Urinary bladder (tissue), 3 donors: ENCODE measurements at regions not wholly inside any gene's neighbourhood (a gene's known extent, or its start where the extent isn't known, plus 50 kb on each side); places are given as distances from the start of the nearest gene placed in this dataset.

Experiments
- DNase-seq: peaks from one replicate; pipeline ENCODE4 v3.0.0-alpha.2; 2015; ENCODE audit errors: extremely low spot score
- H3K27ac ChIP-seq: one replicate; pipeline ENCODE4 v1.5.1; 2013; ENCODE audit warnings: low read depth, mild to moderate bottlenecking, moderate library complexity
- H3K36me3 ChIP-seq: one replicate; pipeline ENCODE4 v1.6.1; 2013; ENCODE audit warnings: mild to moderate bottlenecking, moderate library complexity; ENCODE audit not compliant: insufficient read depth
- H3K4me1 ChIP-seq: one replicate; pipeline ENCODE4 v1.6.1; 2013; ENCODE audit warnings: mild to moderate bottlenecking, moderate library complexity; ENCODE audit not compliant: insufficient read depth
- H3K4me3 ChIP-seq: one replicate; pipeline ENCODE4 v1.5.1; 2013; ENCODE audit warnings: low read depth, low read length
- WGBS: extraction: QIAGEN DNeasy Blood & Tissue Kit; methylation state at CpG from one replicate; pipeline ENCODE4 v1.1.7; 2013; 5-methylcytosine and 5-hydroxymethylcytosine counted together
- donor health status: healthy with polysubstance abuse.
- donor health status: healthy.

- H3K4me3 ChIP-seq, result no peak overlapping the region
- no peak overlapping the region for H3K27ac ChIP-seq
- no peaks in the 10 kb centered on the region for H3K4me1 ChIP-seq
- H3K36me3 ChIP-seq, result no peaks in the 10 kb centered on the region
- 87% methylated on average over 1 of the region's 1 CpG for WGBS
- DNase-seq, result no peak
Measured at GRCh38 chr11:29389793-29390192, 627.0 kb downstream of the KCNA4 start.

GRCh38 chr11:29373725-29374124, 643.1 kb downstream of the KCNA4 start:
- WGBS, result 82% methylated on average over 1 of the region's 1 CpG
- H3K36me3 ChIP-seq, result no peaks in the 10 kb centered on the region

GRCh38 chr11:29368126-29368525, 648.7 kb downstream of the KCNA4 start:
- no peaks in the 10 kb centered on the region for H3K36me3 ChIP-seq
- 41% methylated on average over 5 of the region's 5 CpGs for WGBS
- DNase-seq, result no peak
- no peak overlapping the region for H3K27ac ChIP-seq
- no peaks in the 10 kb centered on the region for H3K4me1 ChIP-seq
- H3K4me3 ChIP-seq, result no peak overlapping the region

More at GRCh38 chr11:29373725-29374124, 643.1 kb downstream of the KCNA4 start:
- no peak for DNase-seq
- Histone ChIP-seq H3K4me3 (no peak overlapping the region), H3K27ac (no peak overlapping the region), H3K4me1 (no peaks in the 10 kb centered on the region)

- no peak for DNase-seq
- no peak overlapping the region for H3K27ac ChIP-seq
- no peaks in the 10 kb centered on the region for H3K36me3 ChIP-seq
- H3K4me1 ChIP-seq, result no peaks in the 10 kb centered on the region
- H3K4me3 ChIP-seq, result no peak overlapping the region
- 36% methylated on average over 2 of the region's 2 CpGs for WGBS
Measured at GRCh38 chr11:29364006-29364405, 652.8 kb downstream of the KCNA4 start.

- Histone ChIP-seq H3K4me1 (no peaks in the 10 kb centered on the region), H3K27ac (no peak overlapping the region), H3K4me3 (no peak overlapping the region), H3K36me3 (no peaks in the 10 kb centered on the region)
- no peak for DNase-seq
- WGBS, result 55% methylated on average over 1 of the region's 1 CpG
Measured at GRCh38 chr11:29361369-29361768, 655.5 kb downstream of the KCNA4 start.

GRCh38 chr11:29353833-29354232, 663.0 kb downstream of the KCNA4 start:
- Histone ChIP-seq H3K4me3 (no peak overlapping the region), H3K27ac (no peak overlapping the region), H3K36me3 (no peaks in the 10 kb centered on the region), H3K4me1 (no peaks in the 10 kb centered on the region)
- DNase-seq, result no peak
- WGBS, result 48% methylated on average over 1 of the region's 1 CpG

- WGBS, result 72% methylated on average over 3 of the region's 3 CpGs
- Histone ChIP-seq H3K27ac (no peak overlapping the region), H3K4me1 (no peaks in the 10 kb centered on the region), H3K4me3 (no peak overlapping the region), H3K36me3 (no peaks in the 10 kb centered on the region)
- DNase-seq, result no peak
Measured at GRCh38 chr11:29352273-29352795, 664.5 kb downstream of the KCNA4 start.

- Histone ChIP-seq H3K27ac (no peak overlapping the region), H3K4me3 (no peak overlapping the region), H3K36me3 (no peaks in the 10 kb centered on the region), H3K4me1 (no peaks in the 10 kb centered on the region)
- WGBS, result 41% methylated on average over 1 of the region's 1 CpG
- no peak for DNase-seq
Measured at GRCh38 chr11:29351301-29351873, 665.4 kb downstream of the KCNA4 start.

GRCh38 chr11:29343465-29344333, 673.1 kb downstream of the KCNA4 start:
- no peak for DNase-seq
- WGBS, result 25% methylated on average over 8 of the region's 8 CpGs
- Histone ChIP-seq H3K4me3 (no peak overlapping the region), H3K4me1 (no peaks in the 10 kb centered on the region), H3K27ac (no peak overlapping the region), H3K36me3 (no peaks in the 10 kb centered on the region)

- 31% methylated on average over 8 of the region's 8 CpGs for WGBS
- H3K36me3 ChIP-seq, result no peaks in the 10 kb centered on the region
- H3K27ac ChIP-seq, result no peak overlapping the region
- H3K4me3 ChIP-seq, result no peak overlapping the region
- no peak for DNase-seq
- no peaks in the 10 kb centered on the region for H3K4me1 ChIP-seq
Measured at GRCh38 chr11:29336727-29337575, 679.9 kb downstream of the KCNA4 start.

GRCh38 chr11:29334776-29335130, 682.1 kb downstream of the KCNA4 start:
- 64% methylated on average over 1 of the region's 1 CpG for WGBS
- no peak overlapping the region for H3K27ac ChIP-seq
- no peak overlapping the region for H3K4me3 ChIP-seq
- DNase-seq, result no peak
- H3K4me1 ChIP-seq, result no peaks in the 10 kb centered on the region
- no peaks in the 10 kb centered on the region for H3K36me3 ChIP-seq

GRCh38 chr11:29333993-29334775, 682.6 kb downstream of the KCNA4 start:
- WGBS, result 39% methylated on average over 5 of the region's 5 CpGs
- DNase-seq, result no peak
- no peak overlapping the region for H3K4me3 ChIP-seq

GRCh38 chr11:29331451-29332010, 685.3 kb downstream of the KCNA4 start:
- WGBS, result 85% methylated on average over 3 of the region's 3 CpGs
- no peak for DNase-seq
- Histone ChIP-seq H3K4me3 (no peak overlapping the region), H3K4me1 (no peaks in the 10 kb centered on the region), H3K27ac (no peak overlapping the region), H3K36me3 (no peaks in the 10 kb centered on the region)

More at GRCh38 chr11:29333993-29334775, 682.6 kb downstream of the KCNA4 start:
- H3K27ac ChIP-seq, result no peak overlapping the region
- no peaks in the 10 kb centered on the region for H3K4me1 ChIP-seq
- no peaks in the 10 kb centered on the region for H3K36me3 ChIP-seq
